ENCODE measurements at regions not wholly inside any gene's neighbourhood (a gene's known extent, or its start where the extent isn't known, plus 50 kb on each side); places are given as distances from the start of the nearest gene placed in this dataset.

- no peak for TF ChIP-seq CTCF (IDR thresholded peaks at IDR 0.05)
- ATAC-seq (ENCODE audit: low FRiP score) (no peak), DNase-seq (ENCODE audit: low spot score) (no peak)
These were observed 476.3 kb downstream of the TRIB2 start for GRCh38 chr2:13193075-13193474.

- no peak for TF ChIP-seq CTCF (IDR thresholded peaks at IDR 0.05)
- ATAC-seq (ENCODE audit: low FRiP score) (no peak), DNase-seq (ENCODE audit: low spot score) (no peak)
These were observed 477.2 kb downstream of the TRIB2 start for GRCh38 chr2:13193900-13194299.

GRCh38 chr2:13195270-13195669 is 478.5 kb downstream of the TRIB2 start:
- ATAC-seq (ENCODE audit: low FRiP score) (no peak), DNase-seq (ENCODE audit: low spot score) (no peak)
- TF ChIP-seq CTCF (IDR thresholded peaks at IDR 0.05), result no peak

GRCh38 chr2:13197248-13197647 is 480.5 kb downstream of the TRIB2 start:
- no peak for ATAC-seq (ENCODE audit: low FRiP score)
- DNase-seq (ENCODE audit: low spot score), result no peak
- no peak for TF ChIP-seq CTCF (IDR thresholded peaks at IDR 0.05)

- DNase-seq (ENCODE audit: low spot score) (no peak), ATAC-seq (ENCODE audit: low FRiP score) (no peak)
- TF ChIP-seq CTCF (IDR thresholded peaks at IDR 0.05), result no peak
These were observed 485.2 kb downstream of the TRIB2 start for GRCh38 chr2:13201924-13202323.

GRCh38 chr2:13212115-13212514 is 495.4 kb downstream of the TRIB2 start:
- DNase-seq (ENCODE audit: low spot score) (no peak), ATAC-seq (ENCODE audit: low FRiP score) (no peak)
- no peak for TF ChIP-seq CTCF (IDR thresholded peaks at IDR 0.05)

- no peak for TF ChIP-seq CTCF (IDR thresholded peaks at IDR 0.05)
- no peak for DNase-seq (ENCODE audit: low spot score)
These were observed 501.5 kb downstream of the TRIB2 start for GRCh38 chr2:13218205-13218604.

More at GRCh38 chr2:13218205-13218604, 501.5 kb downstream of the TRIB2 start:
- no peak for ATAC-seq (ENCODE audit: low FRiP score)

Data from omental fat pad (tissue), 3 donors.